ENCODE measurements at regions not wholly inside any gene's neighbourhood (a gene's known extent, or its start where the extent isn't known, plus 50 kb on each side); places are given as distances from the start of the nearest gene placed in this dataset.
A peak's percentile ranks its signal among the peaks of the same experiment; 100 is the strongest.

DNA sequence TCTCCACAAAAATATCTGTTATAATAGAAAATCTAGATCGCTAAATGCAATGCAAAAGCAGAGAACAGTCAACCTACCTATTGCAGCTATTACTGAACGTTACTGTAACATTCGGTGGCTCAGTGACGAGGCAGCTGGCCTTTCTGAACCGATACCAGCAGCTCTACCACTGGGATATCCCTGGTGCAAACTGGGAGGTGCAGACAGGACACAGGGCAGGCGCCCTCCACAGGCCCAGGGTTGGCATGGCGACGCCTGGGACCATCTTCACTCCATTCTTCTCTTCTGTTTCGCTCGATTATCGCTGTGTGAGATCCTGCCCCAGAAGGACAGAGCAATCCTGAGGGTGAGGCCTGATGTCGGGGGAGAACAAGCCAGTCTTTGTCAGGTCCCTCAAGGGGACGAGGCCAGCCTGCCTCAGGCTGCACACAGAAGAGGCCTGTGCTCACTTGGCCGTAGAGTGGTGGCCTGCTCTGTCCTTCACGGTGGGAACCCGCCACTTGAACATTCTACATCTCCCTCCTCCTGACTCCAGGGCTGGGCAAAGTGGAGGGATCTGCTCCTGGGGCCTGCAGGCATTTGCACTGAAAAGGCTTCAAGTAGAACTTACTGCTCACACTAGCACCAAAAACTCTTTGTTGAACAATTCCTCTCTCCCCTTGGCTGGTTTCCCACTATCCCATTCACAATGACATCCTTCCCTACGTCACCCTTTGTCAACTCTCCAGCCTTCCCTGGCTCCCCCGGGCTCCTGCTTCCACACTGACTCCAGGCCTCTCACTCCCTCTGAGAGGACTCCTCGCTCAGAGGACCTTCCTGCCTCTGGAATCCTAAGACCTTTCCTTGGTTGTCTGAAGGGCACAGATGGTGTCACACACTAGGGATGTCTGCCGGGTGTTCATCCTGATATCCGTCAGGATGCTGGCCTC lies 49.7 kb downstream of the CYRIA start:
- DNase-seq: no peak

DNA sequence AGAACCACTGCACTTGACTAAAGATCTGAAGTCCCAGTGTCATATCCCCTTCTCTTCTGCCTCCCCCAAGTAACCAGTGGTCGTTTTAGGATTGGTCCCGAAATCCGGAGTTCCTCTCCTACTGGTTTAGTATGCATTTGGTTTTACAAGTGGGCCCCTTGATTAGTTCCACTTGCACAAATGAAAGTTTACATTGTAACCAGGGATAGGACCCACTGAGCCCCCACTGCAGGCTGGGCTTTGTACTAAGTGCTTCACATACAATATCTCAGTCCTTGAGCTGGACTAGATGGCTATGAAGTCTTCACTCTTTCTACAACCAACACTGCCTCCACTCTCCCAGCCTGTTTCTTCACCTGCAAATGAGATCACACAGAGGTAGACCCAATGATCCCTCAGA lies 50.4 kb downstream of the CYRIA start:
- DNase-seq: no peak

DNA sequence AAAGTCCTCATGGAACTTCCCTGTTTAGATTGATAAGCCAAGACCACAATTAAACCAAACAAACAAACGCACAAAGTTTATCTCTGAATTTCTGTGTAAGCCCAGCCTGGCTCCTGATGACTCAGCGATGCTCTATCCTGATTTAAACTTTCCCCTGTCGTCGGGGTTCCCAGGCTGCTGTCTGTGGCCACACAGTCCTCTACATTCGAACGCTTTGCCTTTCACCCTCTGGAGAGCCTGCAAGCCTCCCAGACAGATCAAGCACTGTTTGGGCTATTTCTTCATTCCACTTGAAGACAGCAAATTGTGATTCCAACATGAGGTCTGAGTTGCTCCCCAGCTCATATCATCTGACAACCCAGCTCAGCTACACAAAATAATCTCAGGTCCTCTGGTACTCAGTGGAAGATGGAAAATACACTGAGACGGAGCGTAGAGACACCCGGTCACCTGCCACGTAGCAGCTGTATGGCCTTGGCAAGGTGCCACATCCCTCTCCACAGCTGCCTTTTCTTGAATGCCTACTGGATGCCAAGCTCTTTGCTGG lies 51.2 kb downstream of the CYRIA start:
- DNase-seq: no peak

DNA sequence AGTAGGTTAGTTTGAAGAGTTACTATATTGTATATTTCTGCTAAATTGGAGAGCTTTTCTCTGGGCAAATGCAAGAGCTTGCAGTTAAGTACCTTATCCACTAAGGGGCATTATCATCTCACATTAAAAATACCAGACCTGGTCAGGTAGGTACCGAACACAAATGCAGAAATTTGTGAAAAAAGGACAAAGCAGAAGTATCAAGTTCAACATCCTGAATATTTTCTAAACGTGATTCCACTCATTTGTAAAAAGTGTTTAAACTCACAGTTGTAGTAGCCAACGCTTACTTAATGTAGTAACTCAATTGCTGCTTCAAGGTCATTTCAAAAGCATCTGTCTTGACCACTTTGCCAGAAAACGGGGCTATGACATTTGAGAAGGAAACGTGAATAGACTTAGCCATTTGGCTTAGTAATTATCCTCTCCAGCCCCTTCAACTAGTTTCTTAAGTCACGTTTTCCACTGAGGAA lies 52.1 kb downstream of the CYRIA start:
- DNase-seq: no peak

DNA sequence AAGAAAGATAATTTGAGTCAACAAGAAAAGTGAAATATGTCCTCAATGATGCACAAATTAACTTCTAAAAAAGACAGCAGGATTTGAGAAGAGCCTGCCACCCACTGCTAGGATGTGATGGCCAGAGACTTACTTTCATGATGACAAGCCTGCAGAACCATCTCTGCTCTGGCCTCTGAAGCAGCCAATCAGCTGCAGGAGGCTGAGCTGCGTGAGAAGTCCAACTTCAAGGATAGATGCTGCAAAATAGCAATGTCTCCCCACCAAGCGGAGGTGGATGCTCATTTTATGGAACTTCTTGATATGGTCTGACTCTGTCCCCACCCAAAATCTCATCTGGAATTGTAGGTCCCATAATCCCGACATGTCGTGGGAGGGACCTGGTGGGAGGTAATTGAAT lies 53.1 kb downstream of the CYRIA start:
- DNase-seq: no peak

DNA sequence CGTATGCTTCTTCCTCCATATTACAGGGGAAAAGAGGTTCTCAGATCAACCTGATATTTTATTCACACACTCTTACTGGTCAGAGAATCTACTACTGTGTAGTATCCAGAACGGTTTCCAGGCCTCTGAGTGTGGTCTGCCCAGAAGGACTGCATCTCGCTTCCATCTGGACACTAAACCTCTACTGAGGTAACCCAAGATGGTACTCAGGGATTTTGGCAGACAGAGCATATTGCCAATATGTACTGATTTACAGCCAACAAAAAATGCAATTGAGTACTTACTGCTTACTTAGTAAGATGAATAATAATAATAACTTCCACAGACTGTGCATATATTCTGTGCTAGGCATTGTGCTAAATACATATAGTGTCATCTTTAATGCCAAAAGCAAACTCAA lies 55.8 kb downstream of the CYRIA start:
- DNase-seq: no peak

DNA sequence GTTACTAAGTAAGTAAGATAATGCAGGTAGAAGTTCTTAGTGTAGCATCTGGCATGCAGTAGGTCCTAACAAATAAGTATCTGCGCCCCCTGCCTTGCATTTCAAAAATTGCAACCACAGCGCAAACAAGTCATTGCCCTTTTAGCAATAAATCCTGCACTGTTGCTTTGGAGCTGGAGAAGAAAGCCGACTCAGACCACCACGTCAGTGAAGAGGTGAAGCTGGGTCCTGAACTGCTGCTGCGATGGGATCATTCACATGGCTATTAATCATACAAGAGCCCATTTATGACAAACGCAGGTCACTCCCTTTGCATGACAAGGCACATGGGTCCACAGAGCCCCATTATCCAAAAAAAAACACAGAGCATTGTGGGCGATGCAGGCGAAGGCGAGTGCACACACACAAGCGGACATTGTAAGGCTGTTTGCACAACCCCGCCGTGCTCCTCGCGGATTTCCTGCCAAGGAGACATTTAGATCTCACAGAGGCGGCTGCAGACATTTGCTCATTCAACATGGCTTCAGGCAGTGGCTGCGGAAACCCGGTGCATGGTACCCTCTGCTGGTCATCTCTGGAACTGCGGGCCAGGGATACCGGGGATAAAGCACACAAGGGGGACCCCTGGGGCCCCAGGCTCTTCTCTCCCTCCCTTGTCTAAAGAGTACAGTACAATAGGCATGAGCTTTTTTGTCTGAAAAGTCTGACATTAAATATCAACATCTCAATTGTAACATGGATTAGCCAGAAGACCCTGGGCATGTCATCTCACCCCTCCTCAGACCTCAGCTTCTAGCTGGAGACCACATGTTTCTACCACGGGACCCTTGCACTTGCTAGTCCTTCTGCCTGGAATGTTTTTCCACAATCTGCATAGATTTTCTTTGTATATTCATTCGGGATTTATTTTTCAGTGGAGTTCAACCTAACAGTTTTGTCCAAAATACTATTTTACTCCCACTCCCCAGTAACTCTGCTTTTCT lies 56.7 kb downstream of the CYRIA start:
- DNase-seq: peak; percentile 11

DNA sequence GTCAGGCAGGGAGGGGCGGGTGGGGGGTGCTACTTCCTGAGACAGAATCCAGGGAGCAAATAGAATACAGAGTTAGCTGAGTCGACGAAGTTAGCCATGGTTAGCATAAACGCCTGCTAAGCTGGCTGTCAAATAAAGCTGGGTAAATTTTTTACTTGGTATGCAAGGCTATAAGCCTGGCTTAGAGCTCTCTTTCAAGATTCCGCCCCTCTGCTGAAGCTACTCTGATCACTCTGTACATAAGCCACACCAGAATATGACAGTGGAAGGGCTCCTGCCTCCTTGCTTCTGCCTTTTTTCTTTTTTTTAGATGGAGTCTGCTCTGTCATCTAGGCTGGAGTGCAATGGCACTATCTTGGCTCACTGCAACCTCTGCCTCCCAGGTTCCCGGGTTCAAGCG lies 58.3 kb downstream of the CYRIA start:
- DNase-seq: no peak

DNA sequence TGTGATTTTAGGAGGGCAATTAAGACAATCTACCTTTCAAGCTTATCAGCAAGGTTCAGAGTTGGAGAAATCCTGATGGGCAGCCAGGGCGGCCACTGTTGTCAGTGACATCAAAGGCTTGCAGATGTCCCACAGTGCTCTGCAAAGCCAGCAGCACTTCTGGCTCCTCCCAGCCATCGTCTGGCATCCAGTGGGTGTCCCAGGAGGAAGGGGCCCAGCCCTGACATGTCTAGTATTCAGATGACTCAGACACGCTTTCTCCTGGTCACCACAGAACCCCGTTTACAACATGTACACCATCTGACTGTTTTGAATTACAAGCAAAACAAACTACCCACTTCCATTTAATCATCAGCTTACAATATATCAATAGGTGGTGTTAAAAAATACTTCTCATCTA lies 61.4 kb downstream of the CYRIA start:
- DNase-seq: no peak

DNA sequence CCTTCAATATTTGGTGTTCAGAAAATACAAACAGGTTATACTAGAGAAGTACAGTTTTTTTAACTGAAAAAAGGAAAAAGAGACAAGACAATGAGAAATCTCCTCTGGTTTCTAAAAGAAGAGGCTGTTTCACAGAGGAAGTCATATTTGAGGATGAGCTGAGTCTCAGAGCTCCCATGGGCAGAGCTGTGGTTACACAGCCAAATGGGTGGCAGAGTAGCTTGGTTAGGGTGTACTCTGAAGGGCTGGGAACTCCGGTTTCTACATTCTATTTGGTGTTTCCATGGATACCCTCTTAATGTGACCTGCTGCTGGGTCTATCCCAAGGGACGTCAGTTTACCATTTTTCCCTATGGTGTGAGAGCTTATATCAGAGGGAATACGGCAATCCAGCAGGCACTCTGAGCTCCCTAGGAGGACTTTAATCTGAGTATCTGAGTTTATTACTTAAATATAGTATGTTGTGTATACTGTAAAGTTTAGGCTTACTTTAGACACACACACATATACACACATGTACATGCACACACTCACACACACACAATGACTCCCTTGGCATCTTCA lies 74.2 kb downstream of the CYRIA start:
- DNase-seq: no peak

DNA sequence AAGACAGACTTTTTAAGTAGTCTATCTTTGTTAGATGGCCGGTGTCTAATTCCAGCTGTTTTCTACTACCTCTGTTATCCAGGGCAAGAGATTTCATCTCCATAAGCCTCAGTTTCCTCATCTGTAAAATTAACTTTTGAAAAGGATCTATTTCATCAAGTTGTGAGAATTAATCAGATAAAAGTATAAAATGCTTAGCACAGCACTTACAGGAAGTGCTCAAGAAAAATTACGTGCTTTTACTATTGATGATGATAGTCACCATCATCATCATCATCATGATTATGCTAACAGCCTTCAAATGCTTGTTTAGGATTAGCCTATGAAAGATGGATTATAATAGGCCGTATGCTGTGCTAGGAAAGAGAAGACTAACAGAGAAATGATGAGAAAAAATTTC lies 76.2 kb downstream of the CYRIA start:
- no peak for DNase-seq

DNA sequence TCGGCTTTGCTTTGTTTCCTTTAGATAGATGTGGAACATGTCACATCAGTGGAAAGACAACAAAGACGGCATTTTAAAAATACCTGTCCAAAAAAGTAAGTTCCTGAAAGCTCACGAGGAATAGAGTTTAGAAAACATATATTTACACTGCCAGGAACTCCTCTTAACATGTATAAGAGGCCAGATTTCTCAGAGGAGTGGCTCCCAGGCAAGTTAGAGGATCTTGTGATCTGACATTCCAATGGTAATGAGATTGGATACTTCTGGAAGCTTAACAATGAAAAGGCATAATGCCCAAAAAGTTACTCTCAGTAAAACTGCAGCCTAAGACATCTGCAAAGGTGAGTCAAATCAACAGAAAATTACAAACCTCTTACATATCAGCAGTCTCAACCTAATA lies 77.1 kb downstream of the CYRIA start:
- DNase-seq: no peak

DNA sequence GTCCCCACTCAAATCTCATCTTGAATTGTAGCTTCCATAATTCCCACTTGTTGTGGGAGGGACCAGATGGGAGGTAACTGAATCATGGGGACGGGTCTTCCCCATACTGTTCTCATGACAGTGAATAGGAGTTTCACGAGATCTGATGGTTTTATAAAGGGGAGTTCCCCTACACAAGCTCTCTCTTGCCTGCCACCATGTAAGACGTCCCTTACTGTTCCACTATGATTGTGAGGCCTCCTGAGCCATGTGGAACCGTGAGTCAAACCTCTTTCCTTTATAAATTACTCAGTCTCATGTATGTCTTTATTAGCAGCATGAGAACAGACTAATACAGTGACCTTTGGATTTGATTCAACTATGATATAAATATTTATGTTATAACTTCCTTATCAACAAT lies 78.0 kb downstream of the CYRIA start:
- DNase-seq: no peak

DNA sequence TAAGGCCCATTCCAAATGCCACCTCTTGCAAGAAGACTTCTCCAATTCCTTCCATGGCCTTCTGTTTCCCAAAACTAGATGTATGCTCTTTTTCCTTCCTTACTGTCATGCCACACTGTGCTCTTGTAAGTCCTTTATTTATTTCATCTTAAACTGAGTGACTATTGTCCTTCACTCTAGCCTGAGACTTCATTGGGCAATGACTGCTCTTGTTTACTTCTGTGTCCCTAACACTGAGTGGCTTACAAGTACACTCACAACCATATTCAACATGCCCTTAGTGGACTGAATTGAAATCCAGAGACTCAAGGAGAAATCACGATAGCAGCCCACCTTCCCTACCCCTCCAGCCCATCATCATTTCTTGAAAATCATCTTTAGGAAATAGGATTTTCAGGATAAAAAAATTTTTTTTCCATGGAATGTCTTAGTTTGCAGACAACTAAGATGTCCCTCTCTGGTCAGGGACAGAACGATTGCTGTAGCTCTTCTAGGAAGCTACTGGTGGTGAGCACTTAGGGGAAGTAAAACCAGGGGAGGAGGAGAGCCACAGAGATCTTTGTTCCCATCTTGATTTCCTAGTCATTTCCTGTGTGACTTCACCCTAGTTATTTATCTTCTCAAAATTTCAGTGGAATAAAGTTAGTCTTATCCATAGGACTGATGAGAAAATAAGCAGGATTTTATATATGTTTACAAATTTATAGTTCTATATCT lies 80.7 kb downstream of the CYRIA start:
- DNase-seq: no peak

DNA sequence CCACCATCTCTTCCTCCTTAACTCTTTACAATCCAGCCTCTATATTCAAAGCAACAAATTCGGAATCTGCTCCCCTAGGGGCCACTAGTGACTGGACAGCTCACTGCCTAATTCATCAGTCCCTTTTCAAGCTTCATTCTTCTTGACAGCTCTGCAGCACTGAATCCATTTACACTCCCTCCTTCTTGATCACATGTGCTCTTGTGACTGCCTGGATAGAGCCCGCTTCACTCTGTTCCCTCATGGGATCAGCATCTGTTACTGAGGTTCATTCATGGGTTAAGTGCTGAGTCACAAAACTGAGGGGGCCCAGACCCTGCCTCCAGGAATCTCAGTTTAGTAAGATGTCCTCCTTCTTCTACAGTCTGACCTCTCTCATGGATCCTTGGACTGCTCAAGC lies 81.5 kb downstream of the CYRIA start:
- DNase-seq: no peak

DNA sequence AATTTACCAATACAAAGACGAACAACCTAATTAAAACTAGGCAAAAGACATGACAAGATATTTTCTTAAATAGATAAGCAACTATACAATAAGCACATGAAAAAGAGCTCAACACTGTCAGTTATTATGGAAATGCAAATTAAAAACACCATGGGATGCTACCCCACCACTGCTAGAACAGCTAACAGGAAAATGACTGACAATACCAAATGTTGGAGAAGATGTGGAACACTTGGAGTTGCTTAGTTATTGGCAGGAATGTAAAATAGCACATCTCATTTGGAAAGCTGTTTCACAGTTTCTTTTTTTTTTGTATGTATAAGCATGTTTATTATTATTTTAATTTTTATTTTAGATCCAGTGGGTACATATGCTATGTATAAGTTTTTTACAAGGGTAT lies 84.4 kb downstream of the CYRIA start:
- DNase-seq: no peak

DNA sequence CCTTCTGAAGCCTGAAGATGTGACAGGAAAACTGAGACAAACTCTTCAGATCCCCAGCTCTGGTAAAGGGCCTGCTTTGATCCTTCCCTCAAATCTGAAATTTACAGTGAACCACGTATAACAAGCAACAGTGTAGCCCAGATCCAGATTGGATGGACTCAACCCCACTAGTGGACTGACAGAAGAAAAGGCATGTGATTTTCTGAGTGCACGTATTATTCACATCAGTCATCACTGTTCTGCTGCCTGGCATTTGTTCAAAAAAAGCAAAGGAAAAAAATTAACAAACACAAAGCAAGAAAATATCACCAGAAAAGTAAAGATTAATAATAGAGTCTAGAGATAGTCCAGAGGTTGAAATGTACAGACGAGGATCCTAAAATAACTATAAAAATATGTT lies 87.6 kb downstream of the CYRIA start:
- no peak for DNase-seq

DNA sequence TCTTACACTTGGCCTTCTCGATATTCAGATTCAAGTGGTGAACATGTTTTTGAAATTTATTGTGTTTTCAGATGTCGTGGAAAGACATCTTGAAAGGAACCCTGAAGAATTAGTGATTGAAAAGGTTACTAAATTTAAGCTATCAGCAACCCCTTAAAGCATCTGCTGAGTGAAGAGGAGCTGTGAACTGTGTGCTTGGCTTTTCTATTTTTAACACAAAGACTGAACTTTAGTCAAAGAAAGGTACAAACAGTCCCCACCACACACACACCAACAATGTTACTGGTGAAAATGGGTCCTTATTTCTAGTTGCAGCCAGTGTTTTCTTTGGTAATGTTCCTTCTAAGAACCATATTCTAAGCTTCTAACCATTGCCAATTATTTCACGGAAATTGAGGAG lies 95.1 kb downstream of the CYRIA start:
- no peak for DNase-seq

DNA sequence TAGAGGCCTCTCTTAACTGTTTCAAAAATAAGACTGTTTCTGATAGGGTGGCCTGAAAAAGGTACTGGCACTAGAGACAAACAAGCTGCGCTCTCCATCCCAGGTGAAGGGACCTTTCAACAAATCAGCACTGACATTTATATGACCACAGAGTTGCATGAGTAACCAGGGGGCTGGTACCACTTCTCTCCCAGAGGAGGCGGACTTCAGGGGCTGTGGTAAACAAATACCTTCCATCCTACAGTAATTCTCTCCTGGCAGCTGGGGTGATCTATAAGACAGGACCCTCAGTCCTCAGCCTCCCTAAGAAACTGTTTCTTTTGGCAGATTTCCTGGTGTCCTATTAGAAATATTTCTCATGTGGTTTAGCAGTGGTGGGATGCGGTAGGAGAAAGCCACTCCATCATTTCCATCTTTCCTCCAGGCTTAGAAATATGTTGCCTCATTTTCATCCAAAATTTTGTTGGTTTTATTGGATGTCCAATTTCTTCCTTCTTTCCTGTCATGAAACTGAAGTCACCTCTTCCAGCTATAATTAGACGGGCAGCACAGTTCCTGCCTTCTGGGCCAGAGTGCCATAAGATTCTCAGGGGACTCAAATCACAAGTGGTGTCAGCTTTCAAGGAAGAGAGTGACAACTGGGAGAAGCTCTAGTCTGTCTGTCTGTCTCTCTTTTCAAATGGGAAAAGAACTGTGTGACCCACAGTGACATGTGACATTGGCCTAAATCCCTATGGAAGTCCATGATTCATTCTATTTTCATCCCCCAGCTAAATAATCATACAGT lies 96.4 kb downstream of the CYRIA start:
- DNase-seq: no peak

DNA sequence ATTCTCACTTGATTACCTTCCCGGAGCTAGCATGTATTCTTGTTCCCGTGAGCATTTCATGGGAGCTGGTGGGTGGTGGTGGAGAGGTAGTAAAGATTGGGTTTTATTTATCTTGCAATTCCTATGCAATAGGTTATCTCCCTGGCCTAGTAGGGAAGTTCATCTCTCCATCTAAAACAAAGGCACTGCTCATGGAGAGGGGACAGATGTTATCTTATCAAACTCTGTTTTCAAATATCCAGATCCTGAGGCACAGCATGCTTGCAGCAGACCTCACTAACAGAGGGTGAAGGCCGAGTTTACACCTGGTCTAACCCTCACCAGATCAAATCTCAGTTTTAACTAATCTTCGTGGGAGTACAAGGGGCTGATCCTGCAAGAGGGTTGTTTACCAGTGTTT lies 98.9 kb downstream of the CYRIA start:
- no peak for DNase-seq

DNA sequence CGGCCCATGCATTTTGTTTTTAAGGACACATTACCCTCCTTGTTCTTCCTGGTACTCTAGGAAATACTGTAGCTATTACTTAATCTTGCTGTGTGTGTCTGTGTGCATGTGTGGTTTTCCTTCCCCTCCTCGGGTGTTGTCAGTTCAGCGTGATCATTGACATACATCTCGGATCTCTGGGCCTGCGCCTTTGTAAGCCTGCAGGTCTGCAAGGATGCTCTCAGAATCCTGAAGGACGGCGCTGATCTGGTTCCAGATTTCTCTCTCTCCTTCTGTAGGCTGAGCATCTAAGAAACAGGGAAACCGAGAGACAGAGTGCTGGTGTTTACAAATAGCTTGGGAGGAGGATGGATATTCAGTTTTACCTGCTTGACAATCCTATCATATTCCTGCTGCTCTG lies 100.2 kb downstream of the CYRIA start:
- no peak for DNase-seq

DNA sequence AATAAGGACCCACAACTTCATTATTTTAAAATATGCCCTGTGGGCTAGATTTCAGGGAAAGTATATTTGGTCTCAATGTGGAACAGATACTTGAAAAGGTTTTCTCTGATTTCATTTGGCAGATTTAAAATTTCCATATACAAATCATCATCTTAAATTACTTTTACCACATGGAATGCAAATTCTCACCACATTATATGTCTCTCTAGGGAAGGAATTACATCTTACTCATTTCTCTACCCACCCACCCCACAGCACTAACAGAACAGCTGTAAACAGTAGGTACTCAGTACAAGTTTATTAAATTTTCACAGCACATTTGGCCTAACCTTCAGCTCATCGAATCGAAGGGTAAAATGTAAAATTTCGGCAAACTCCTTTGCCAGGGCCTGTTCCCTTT lies 104.0 kb downstream of the CYRIA start:
- DNase-seq: no peak

Data from NCI-H1048 (cell line).